H1 (cell line): ENCODE measurements at regions not wholly inside any gene's neighbourhood (a gene's known extent, or its start where the extent isn't known, plus 50 kb on each side); places are given as distances from the start of the nearest gene placed in this dataset.

ENCODE experiments used
- CTCF ChIA-PET: fragments of 300-600 bp; sonication (Branson Sonifier 250); formaldehyde crosslinking; loops from one replicate; lab custom pipeline; 2021; ENCODE audit not compliant: partially characterized antibody; lab: Charles Lee
- POLR2A ChIA-PET: fragments of 300-600 bp; sonication (Branson Sonifier 250); formaldehyde crosslinking; loops from one replicate; lab custom pipeline; 2021; ENCODE audit warnings: inconsistent platforms; ENCODE audit not compliant: partially characterized antibody; lab: Charles Lee
- DNase-seq, 2 experiments: peaks; one replicate each; pipeline versions ENCODE4 v3.0.0 to v3.0.0-alpha.2; 2010 to 2022; ENCODE audit warnings: low spot score in 2 of 2, low read depth in 1 of 2, mixed read lengths in 1 of 2
- FAIRE-seq: peaks from 2 replicates; lab custom pipeline; 2011; peaks lifted over from hg19 to GRCh38; lab: Jason Lieb, UNC
- H2AFZ ChIP-seq: 2 replicates; pipeline ENCODE4 v1.8.1; 2012; ENCODE audit warnings: low read length, inconsistent platforms
- H2AK5ac ChIP-seq: 2 replicates; pipeline ENCODE4 v1.6.1; 2013; ENCODE audit warnings: low read depth, low read length
- H2BK120ac ChIP-seq: replicated peaks from 2 replicates; pipeline ENCODE3; 2013; ENCODE audit warnings: low read depth, low read length, inconsistent platforms
- H2BK12ac ChIP-seq: 2 replicates; pipeline ENCODE4 v1.6.1; 2013; ENCODE audit warnings: low read depth, low read length
- H2BK15ac ChIP-seq: 2 replicates; pipeline ENCODE4 v1.6.1; 2013; ENCODE audit warnings: low read length
- H2BK20ac ChIP-seq: 2 replicates; pipeline ENCODE4 v1.6.1; 2013; ENCODE audit warnings: low read length
- H2BK5ac ChIP-seq: 2 replicates; pipeline ENCODE4 v1.6.1; 2013; ENCODE audit warnings: low read depth, low read length
- H3K14ac ChIP-seq: 2 replicates; pipeline ENCODE4 v1.6.1; 2013; ENCODE audit warnings: inconsistent platforms; ENCODE audit not compliant: insufficient read length
- H3K18ac ChIP-seq: 2 replicates; pipeline ENCODE4 v1.6.1; 2013; ENCODE audit warnings: low read length; ENCODE audit errors: extremely low read depth
- H3K23ac ChIP-seq: 2 replicates; pipeline ENCODE4 v1.6.1; 2013; ENCODE audit warnings: inconsistent platforms; ENCODE audit not compliant: insufficient read length
- H3K23me2 ChIP-seq: 2 replicates; pipeline ENCODE4 v1.6.1; 2013; ENCODE audit warnings: low read depth, low read length
- H3K27ac ChIP-seq: 2 replicates; pipeline ENCODE4 v1.6.1; 2011; ENCODE audit warnings: low read depth, low read length, inconsistent platforms
- H3K27me3 ChIP-seq, 4 experiments: replicated peaks in 1 of 4; 1 replicate in 1 of 4; 2 replicates in 3 of 4; pipeline versions ENCODE4 v1.6.1 to v1.8.1; 2011 to 2013; ENCODE audit warnings: low read length in 3 of 4, mild to moderate bottlenecking in 3 of 4, inconsistent platforms in 2 of 4, mixed read lengths in 2 of 4, moderate library complexity in 1 of 4; ENCODE audit not compliant: control insufficient read depth in 3 of 4, insufficient read depth in 3 of 4; ENCODE audit errors: extremely low read depth in 1 of 4
- H3K36me3 ChIP-seq, 4 experiments: 2 replicates each; pipeline versions ENCODE4 v1.6.1 to v1.8.1; 2011 to 2013; ENCODE audit warnings: mild to moderate bottlenecking in 4 of 4, low read length in 3 of 4, moderate library complexity in 2 of 4, control low read depth in 1 of 4, inconsistent platforms in 1 of 4; ENCODE audit not compliant: insufficient read depth in 4 of 4, control insufficient read depth in 2 of 4
- H3K4ac ChIP-seq: replicated peaks from 2 replicates; pipeline ENCODE3; 2013; ENCODE audit warnings: low read length, low read depth, mixed read lengths, inconsistent platforms; ENCODE audit not compliant: insufficient read length
- H3K4me1 ChIP-seq, 4 experiments: replicated peaks in 1 of 4; 1 replicate in 1 of 4; 2 replicates in 3 of 4; pipeline versions ENCODE4 v1.6.1 to v1.8.1; 2011 to 2013; ENCODE audit warnings: low read length in 3 of 4, inconsistent platforms in 2 of 4, mixed read lengths in 1 of 4; ENCODE audit not compliant: insufficient read depth in 4 of 4, control insufficient read depth in 3 of 4
- H3K4me2 ChIP-seq, 2 experiments: 2 replicates each; pipeline versions ENCODE4 v1.6.1 to v1.8.1; 2011 to 2013; ENCODE audit warnings: low read depth in 2 of 2, low read length in 2 of 2, control low read depth in 1 of 2, inconsistent platforms in 1 of 2, mild to moderate bottlenecking in 1 of 2; ENCODE audit not compliant: insufficient read depth in 1 of 2
- H3K4me3 ChIP-seq, 4 experiments: fragments of 200-600, 300-600 bp in 1 of 4; sonication (generic), shearing (Covaris generic), sonication (Bioruptor Twin) in 1 of 4; 2 replicates each; pipeline versions ENCODE4 v1.5.1 to v1.8.1; 2011 to 2016; ENCODE audit warnings: low read length in 4 of 4, low read depth in 3 of 4, control low read depth in 2 of 4, inconsistent platforms in 2 of 4, mild to moderate bottlenecking in 2 of 4, mixed read lengths in 1 of 4, moderate library complexity in 1 of 4; ENCODE audit not compliant: insufficient read depth in 2 of 4; ENCODE audit errors: extremely low read depth in 1 of 4
- H3K56ac ChIP-seq: replicated peaks from 2 replicates; pipeline ENCODE3; 2013; ENCODE audit warnings: low read depth, mild to moderate bottlenecking, mixed read lengths, low read length, inconsistent platforms; ENCODE audit not compliant: insufficient read length
- H3K79me1 ChIP-seq: 2 replicates; pipeline ENCODE4 v1.6.1; 2013; ENCODE audit warnings: low read depth, low read length, control low read depth
- H3K79me2 ChIP-seq, 2 experiments: 2 replicates each; pipeline versions ENCODE4 v1.6.1 to v1.8.1; 2012 to 2013; ENCODE audit warnings: low read length in 2 of 2, mild to moderate bottlenecking in 2 of 2, inconsistent platforms in 1 of 2; ENCODE audit not compliant: insufficient read depth in 2 of 2, control insufficient read depth in 1 of 2
- H3K9ac ChIP-seq, 4 experiments: replicated peaks in 1 of 4; 1 replicate in 1 of 4; 2 replicates in 3 of 4; pipeline versions ENCODE4 v1.6.1 to v1.8.1; 2011 to 2013; ENCODE audit warnings: low read depth in 3 of 4, low read length in 3 of 4, control low read depth in 2 of 4, mild to moderate bottlenecking in 2 of 4, moderate library complexity in 2 of 4, inconsistent platforms in 1 of 4; ENCODE audit errors: extremely low read depth in 1 of 4
- H3K9me3 ChIP-seq, 2 experiments: 2 replicates each; pipeline versions ENCODE4 v1.6.1 to v1.8.1; 2012 to 2013; ENCODE audit warnings: mild to moderate bottlenecking in 2 of 2, moderate library complexity in 2 of 2, control low read depth in 1 of 2, inconsistent platforms in 1 of 2, low read depth in 1 of 2, low read length in 1 of 2, mixed read lengths in 1 of 2; ENCODE audit not compliant: insufficient read depth in 2 of 2
- H4K20me1 ChIP-seq, 2 experiments: replicated peaks in 1 of 2; 2 replicates each; pipeline versions ENCODE3 to v1.8.1; 2011 to 2013; ENCODE audit warnings: inconsistent platforms in 2 of 2, low read length in 2 of 2, mild to moderate bottlenecking in 1 of 2; ENCODE audit not compliant: insufficient read depth in 2 of 2, control insufficient read depth in 1 of 2
- H4K5ac ChIP-seq: 2 replicates; pipeline ENCODE4 v1.6.1; 2013; ENCODE audit warnings: low read length, low read depth, mixed read lengths, inconsistent platforms; ENCODE audit not compliant: insufficient read length
- H4K8ac ChIP-seq: 2 replicates; pipeline ENCODE4 v1.8.0; 2013; ENCODE audit warnings: mild to moderate bottlenecking, moderate library complexity, low read length, inconsistent platforms; ENCODE audit not compliant: insufficient read depth; ENCODE audit errors: extremely low read depth
- H4K91ac ChIP-seq: replicated peaks from 2 replicates; pipeline ENCODE3; 2013; ENCODE audit warnings: low read length, mixed read lengths, inconsistent platforms; ENCODE audit not compliant: insufficient read length
- ATF2 ChIP-seq: IDR thresholded peaks from 2 replicates; pipeline ENCODE4 v1.6.1; 2012; ENCODE audit warnings: low read length, inconsistent platforms
- CEBPB ChIP-seq: IDR thresholded peaks from 2 replicates; pipeline ENCODE4 v1.6.1; 2012; ENCODE audit warnings: low read depth, low read length
- CREB1 ChIP-seq: IDR thresholded peaks from 2 replicates; pipeline ENCODE4 v1.6.1; 2012; ENCODE audit warnings: inconsistent platforms
- EGR1 ChIP-seq: IDR thresholded peaks from 2 replicates; pipeline ENCODE4 v1.6.1; 2011; ENCODE audit warnings: low read depth, low read length, borderline replicate concordance
- FOSL1 ChIP-seq: IDR thresholded peaks from 2 replicates; pipeline ENCODE4 v1.6.1; 2011; ENCODE audit warnings: mild to moderate bottlenecking, low read depth, low read length, moderate library complexity; ENCODE audit not compliant: insufficient read depth
- GTF2F1 ChIP-seq: IDR thresholded peaks from 2 replicates; pipeline ENCODE4 v1.6.1; 2012; ENCODE audit warnings: low read depth, low read length, improper control_type of control experiment, borderline replicate concordance
- HDAC2 ChIP-seq, 2 experiments: fragments of 300-600 bp in 1 of 2; sonication (generic) in 1 of 2; IDR thresholded peaks; 2 replicates each; pipeline ENCODE4 v1.6.1; 2011 to 2012; ENCODE audit warnings: low read depth in 2 of 2, low read length in 2 of 2, mild to moderate bottlenecking in 2 of 2, moderate library complexity in 2 of 2, borderline replicate concordance in 1 of 2, inconsistent platforms in 1 of 2
- RFX5 ChIP-seq: IDR thresholded peaks from 2 replicates; pipeline ENCODE4 v1.6.1; 2011; ENCODE audit warnings: low read depth, low read length, improper control_type of control experiment, borderline replicate concordance
- RXRA ChIP-seq: IDR thresholded peaks from 2 replicates; pipeline ENCODE4 v1.6.1; 2011; ENCODE audit warnings: low read depth, mild to moderate bottlenecking, low read length, moderate library complexity; ENCODE audit not compliant: insufficient read depth
- SIN3A ChIP-seq, 2 experiments: IDR thresholded peaks in 1 of 2; conservative IDR thresholded peaks in 1 of 2; 2 replicates each; pipeline ENCODE4 v1.6.1; 2011 to 2012; ENCODE audit warnings: low read length in 2 of 2, improper control_type of control experiment in 1 of 2, low read depth in 1 of 2, mild to moderate bottlenecking in 1 of 2
- SIRT6 ChIP-seq: IDR thresholded peaks from one replicate; pipeline ENCODE4 v1.7.1; 2012; ENCODE audit warnings: low read length, inconsistent platforms
- SP2 ChIP-seq: IDR thresholded peaks from 2 replicates; pipeline ENCODE4 v1.6.1; 2012; ENCODE audit warnings: mild to moderate bottlenecking, low read length, inconsistent platforms
- SUZ12 ChIP-seq: fragments of 200-600 bp; sonication (generic); IDR thresholded peaks from 2 replicates; pipeline ENCODE4 v1.6.1; 2012; ENCODE audit warnings: mild to moderate bottlenecking, inconsistent platforms, low read length, moderate library complexity, mixed read lengths
- TAF1 ChIP-seq: IDR thresholded peaks from 2 replicates; pipeline ENCODE4 v1.6.1; 2011; ENCODE audit warnings: mild to moderate bottlenecking, low read depth, low read length

GRCh38 chr3:178916223-178916622 is 155.4 kb downstream of the ZMAT3 start:
- no peak overlapping the region for H4K8ac ChIP-seq
- POLR2A ChIA-PET: no interaction called here
- no peak for TF ChIP-seq SIRT6
- TF ChIP-seq FOSL1: no peak
- no peak for TF ChIP-seq HDAC2 (IDR thresholded peaks at IDR 0.05; ENCODE audit: borderline replicate concordance in 1 of 2, low read depth in 2 of 2, low read length in 2 of 2)
- no peak for TF ChIP-seq SUZ12
- TF ChIP-seq TAF1: no peak
- TF ChIP-seq SIN3A (conservative IDR thresholded peaks at IDR 0.05 in 1 of 2, IDR thresholded peaks at IDR 0.05 in 1 of 2; ENCODE audit: low read depth in 1 of 2, low read length in 2 of 2): no peak
- TF ChIP-seq ATF2: no peak
- TF ChIP-seq GTF2F1: no peak
- TF ChIP-seq CEBPB: no peak
- no peak for TF ChIP-seq CREB1
- TF ChIP-seq RFX5: no peak
- no peak for TF ChIP-seq RXRA
- TF ChIP-seq SP2: no peak
- TF ChIP-seq EGR1: no peak

More at GRCh38 chr3:178916223-178916622, 155.4 kb downstream of the ZMAT3 start:
- H2BK5ac ChIP-seq: no peak overlapping the region
- peaks cover 2% of the 10 kb centered on the region; the same call in 1 of the 2 replicates for H3K23me2 ChIP-seq
- H3K4me1 ChIP-seq: no peaks in the 10 kb centered on the region
- H4K91ac ChIP-seq: no peak overlapping the region
- no peak overlapping the region for H2AFZ ChIP-seq
- H2BK120ac ChIP-seq: no peak overlapping the region
- no peak overlapping the region for H3K4me3 ChIP-seq
- H3K9ac ChIP-seq: no peak overlapping the region
- no peak overlapping the region for H2BK15ac ChIP-seq
- H3K27me3 ChIP-seq: no peaks in the 10 kb centered on the region
- no peak overlapping the region for H3K4ac ChIP-seq
- no peak overlapping the region for H3K23ac ChIP-seq
- no peak overlapping the region for H3K56ac ChIP-seq
- FAIRE-seq: no peak
- no peak overlapping the region for H2BK12ac ChIP-seq
- H3K79me1 ChIP-seq: no peaks in the 10 kb centered on the region
- no peaks in the 10 kb centered on the region for H3K9me3 ChIP-seq
- no peak overlapping the region for H2AK5ac ChIP-seq
- no peaks in the 10 kb centered on the region for H3K36me3 ChIP-seq
- no peak overlapping the region for H4K5ac ChIP-seq
- H3K18ac ChIP-seq: no peak overlapping the region
- no peak overlapping the region for H3K14ac ChIP-seq
- no peaks in the 10 kb centered on the region for H3K79me2 ChIP-seq
- H3K4me2 ChIP-seq: no peak overlapping the region
- CTCF ChIA-PET: interaction anchor here (0.8 to 2.0 kb wide), 3 partner anchors 10 to 440 kb away, joined by 3 to 10 read pairs (median 5); no protein-coding TSS in a partner anchor
- no peak overlapping the region for H3K27ac ChIP-seq
- DNase-seq: no peak
- H4K20me1 ChIP-seq: no peaks in the 10 kb centered on the region
- H2BK20ac ChIP-seq: no peak overlapping the region
